CD14-positive monocyte (primary cell): ENCODE measurements at regions not wholly inside any gene's neighbourhood (a gene's known extent, or its start where the extent isn't known, plus 50 kb on each side); places are given as distances from the start of the nearest gene placed in this dataset.
"Not testable (repeated sequence)": the region's sequence is repeated elsewhere in the genome, so short reads cannot be mapped to it uniquely, and the experiment has no call there.

Experiments used
- DNase-seq, 3 donors: peaks; one replicate each; pipeline ENCODE4 v3.0.0-alpha.2; 2011 to 2022
- H2AFZ ChIP-seq: 2 replicates; pipeline ENCODE4 v1.6.0; 2012; ENCODE audit warnings: mild to moderate bottlenecking, low read depth, low read length, inconsistent platforms; ENCODE audit not compliant: insufficient read depth, poor library complexity, severe bottlenecking
- H3K27ac ChIP-seq, 2 donors: 1 replicate in 1 of 2; 2 replicates in 1 of 2; pipeline ENCODE4 v1.5.1; 2012 to 2013; ENCODE audit warnings: low read length in 2 of 2, control low read depth in 1 of 2, inconsistent platforms in 1 of 2, low read depth in 1 of 2, mild to moderate bottlenecking in 1 of 2
- H3K27me3 ChIP-seq, 2 donors: one replicate each; pipeline versions ENCODE4 v1.6.0 to v1.6.1; 2011 to 2013; ENCODE audit warnings: low read length in 2 of 2; ENCODE audit not compliant: control insufficient read depth in 2 of 2, insufficient read depth in 2 of 2
- H3K36me3 ChIP-seq, 2 donors: replicated peaks in 1 of 2; 1 replicate in 1 of 2; 2 replicates in 1 of 2; pipeline versions ENCODE4 v1.5.1 to v1.6.1; 2012 to 2013; ENCODE audit warnings: low read length in 2 of 2, control low read depth in 1 of 2, inconsistent platforms in 1 of 2, mild to moderate bottlenecking in 1 of 2; ENCODE audit not compliant: insufficient read depth in 2 of 2, control insufficient read depth in 1 of 2
- H3K4me1 ChIP-seq, 2 donors: 1 replicate in 1 of 2; 2 replicates in 1 of 2; pipeline versions ENCODE4 v1.5.1 to v1.6.1; 2012 to 2013; ENCODE audit warnings: low read length in 2 of 2, control low read depth in 1 of 2, inconsistent platforms in 1 of 2, mild to moderate bottlenecking in 1 of 2, moderate library complexity in 1 of 2; ENCODE audit not compliant: insufficient read depth in 2 of 2, control insufficient read depth in 1 of 2
- H3K4me2 ChIP-seq: replicated peaks from 2 replicates; pipeline ENCODE3; 2012; ENCODE audit warnings: low read length, moderate library complexity, mild to moderate bottlenecking; ENCODE audit not compliant: poor library complexity, severe bottlenecking; ENCODE audit errors: extremely low read depth
- H3K4me3 ChIP-seq, 3 experiments: fragments of 200-600 bp in 1 of 3; sonication (generic) in 1 of 3; replicated peaks in 1 of 3; 1 replicate in 2 of 3; 2 replicates in 1 of 3; pipeline ENCODE4 v1.5.1; 2011 to 2013; ENCODE audit warnings: low read length in 3 of 3, mild to moderate bottlenecking in 3 of 3, control low read depth in 2 of 3, low read depth in 2 of 3, inconsistent platforms in 1 of 3, moderate library complexity in 1 of 3
- H3K79me2 ChIP-seq: 2 replicates; pipeline ENCODE4 v1.6.0; 2012; ENCODE audit warnings: mild to moderate bottlenecking, control low read depth, inconsistent platforms, low read length, moderate library complexity; ENCODE audit not compliant: insufficient read depth
- H3K9ac ChIP-seq: 2 replicates; pipeline ENCODE4 v1.6.0; 2017; ENCODE audit warnings: low read length, mild to moderate bottlenecking; ENCODE audit not compliant: insufficient read depth, poor library complexity, severe bottlenecking
- H3K9me3 ChIP-seq, 2 donors: replicated peaks in 1 of 2; 1 replicate in 1 of 2; 2 replicates in 1 of 2; pipeline versions ENCODE4 v1.5.1 to v1.6.1; 2012 to 2013; ENCODE audit warnings: low read length in 2 of 2, control low read depth in 1 of 2; ENCODE audit not compliant: control insufficient read depth in 1 of 2, insufficient read depth in 1 of 2
- H4K20me1 ChIP-seq: 2 replicates; pipeline ENCODE4 v1.6.0; 2012; ENCODE audit warnings: mild to moderate bottlenecking, low read length, control low read depth, moderate library complexity; ENCODE audit not compliant: insufficient read depth
- H3K27ac Mint-ChIP-seq, 7 donors: one replicate each; pipeline ENCODE4 v1.8.0; 2020; ENCODE audit warnings: mild to moderate bottlenecking in 7 of 7, mixed read lengths in 7 of 7, moderate library complexity in 6 of 7, inconsistent platforms in 2 of 7
- H3K27me3 Mint-ChIP-seq, 3 donors: one replicate each; pipeline ENCODE4 v1.8.0; 2021 to 2022; ENCODE audit warnings: low read depth in 3 of 3, mild to moderate bottlenecking in 3 of 3, mixed read lengths in 3 of 3, moderate library complexity in 3 of 3, inconsistent platforms in 1 of 3
- H3K36me3 Mint-ChIP-seq, 2 donors: one replicate each; pipeline ENCODE4 v1.8.0; 2020; ENCODE audit warnings: mixed read lengths in 2 of 2, inconsistent platforms in 1 of 2, mild to moderate bottlenecking in 1 of 2
- H3K4me1 Mint-ChIP-seq: one replicate; pipeline ENCODE4 v1.8.0; 2020; ENCODE audit warnings: mild to moderate bottlenecking, mixed read lengths
- H3K4me3 Mint-ChIP-seq, 2 donors: one replicate each; pipeline ENCODE4 v1.8.0; 2020; ENCODE audit warnings: mild to moderate bottlenecking in 2 of 2, mixed read lengths in 2 of 2, moderate library complexity in 1 of 2
- H3K9me3 Mint-ChIP-seq, 7 donors: one replicate each; pipeline ENCODE4 v1.8.0; 2020 to 2022; ENCODE audit warnings: mixed read lengths in 7 of 7, mild to moderate bottlenecking in 6 of 7, moderate library complexity in 6 of 7, inconsistent platforms in 2 of 7
- CTCF ChIP-seq: fragments of 200-600 bp; IDR thresholded peaks from one replicate; pipeline ENCODE4 v1.8.0; 2022; ENCODE audit warnings: antibody characterized with exemption, mild to moderate bottlenecking
- WGBS: methylation state at CpG from one replicate; pipeline ENCODE4 v1.1.5; 2013; ENCODE audit warnings: missing lambda C conversion rate; ENCODE audit not compliant: insufficient coverage; 5-methylcytosine and 5-hydroxymethylcytosine counted together
- intact Hi-C, 2 donors: fragments of 100-400 bp; cut with micrococcal nuclease; formaldehyde crosslinking; loops; one replicate each; pipeline versions ENCODE4 v1.15.0 to v1.15.1; 2023

DNA sequence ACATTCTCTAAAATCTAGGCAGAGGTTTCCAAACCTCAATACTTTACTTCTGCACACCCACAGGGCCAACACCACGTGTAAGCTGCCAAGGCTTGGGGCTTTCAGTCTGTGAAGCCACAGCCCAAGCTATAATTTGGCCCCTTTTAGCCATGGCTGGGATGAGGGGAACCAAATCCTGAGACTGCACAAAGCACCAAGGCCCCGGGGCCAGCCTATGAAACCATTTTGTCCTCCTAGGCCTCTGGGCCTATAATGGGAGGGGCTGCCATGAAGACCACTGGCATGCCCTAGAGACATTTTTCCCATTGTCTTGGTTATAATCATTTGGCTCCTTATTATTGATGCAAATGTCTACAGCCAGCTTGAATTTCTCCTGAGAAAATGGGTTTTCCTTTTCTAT, 513.0 kb upstream of the ADGRB3 start:
- Mint-ChIP-seq H3K4me1 (no peaks in the 10 kb centered on the region), H3K36me3 (no peaks in the 10 kb centered on the region), H3K9me3 (peaks cover 5 to 11% (median 8%) of the 10 kb centered on the region in 7 donors), H3K4me3 (no peak overlapping the region), H3K27me3 (peaks cover 0 to 3% (median 0%) of the 10 kb centered on the region in 3 donors), H3K27ac (no peak overlapping the region)
- Histone ChIP-seq H3K4me1 (no peaks in the 10 kb centered on the region), H2AFZ (no peak overlapping the region), H3K27me3 (no peaks in the 10 kb centered on the region), H4K20me1 (no peaks in the 10 kb centered on the region), H3K4me3 (no peak overlapping the region), H3K36me3 (no peaks in the 10 kb centered on the region), H3K4me2 (no peak overlapping the region), H3K9ac (no peak overlapping the region), H3K27ac (no peak overlapping the region), H3K9me3 (peaks cover 11 to 21% of the 10 kb centered on the region in 2 donors), H3K79me2 (no peaks in the 10 kb centered on the region)
- DNase-seq: no peak
- intact Hi-C loops: no loop called here
- no peak for TF ChIP-seq CTCF
- no CpG with 5 or more reads among the region's 2 CpGs for WGBS

DNA sequence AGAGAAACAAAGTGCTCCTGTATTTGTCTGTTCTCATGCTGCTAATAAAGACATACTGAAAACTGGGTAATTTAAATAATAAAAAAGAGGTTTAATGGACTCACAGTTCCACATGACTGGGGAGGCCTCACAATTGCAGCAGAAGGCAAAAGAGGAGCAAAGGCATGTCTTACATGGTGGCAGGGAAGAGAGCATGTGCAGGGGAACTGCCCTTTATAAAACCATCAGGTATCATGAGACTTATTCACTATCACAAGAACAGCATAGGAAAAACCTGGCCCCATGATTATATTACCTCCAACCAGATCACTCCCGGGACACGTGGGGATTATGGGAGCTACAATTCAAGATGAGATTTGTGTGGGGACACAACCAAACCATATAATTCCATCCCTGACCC, 514.1 kb upstream of the ADGRB3 start:
- H3K4me3 Mint-ChIP-seq, H3K27me3 Mint-ChIP-seq, H4K20me1 ChIP-seq, H3K36me3 Mint-ChIP-seq, H2AFZ ChIP-seq, intact Hi-C loops, H3K4me1 ChIP-seq, H3K9ac ChIP-seq, H3K27ac Mint-ChIP-seq, H3K4me2 ChIP-seq, DNase-seq, H3K27ac ChIP-seq, H3K79me2 ChIP-seq, H3K36me3 ChIP-seq, H3K27me3 ChIP-seq, H3K4me3 ChIP-seq, H3K4me1 Mint-ChIP-seq: not testable (repeated sequence)
- H3K9me3 Mint-ChIP-seq: peaks cover 5 to 15% (median 7%) of the 10 kb centered on the region in 7 donors
- H3K9me3 ChIP-seq: peaks cover 11 to 21% of the 10 kb centered on the region in 2 donors
- WGBS: no CpG with 5 or more reads among the region's 2 CpGs
